ENCODE measurements at regions not wholly inside any gene's neighbourhood (a gene's known extent, or its start where the extent isn't known, plus 50 kb on each side); places are given as distances from the start of the nearest gene placed in this dataset.

- CTCF ChIA-PET = no interaction called here
- H3K4me3 Mint-ChIP-seq = no peak overlapping the region
- H3K27ac Mint-ChIP-seq = no peak overlapping the region
- no peaks in the 10 kb centered on the region for H3K4me1 Mint-ChIP-seq
- POLR2A ChIA-PET = no interaction called here
- DNase-seq = no peak
- H3K9me3 Mint-ChIP-seq = no peaks in the 10 kb centered on the region
- no peaks in the 10 kb centered on the region for H3K36me3 Mint-ChIP-seq (ENCODE audit: low read depth)
- H3K27me3 Mint-ChIP-seq = peaks cover 6% of the 10 kb centered on the region
Observed at GRCh38 chr2:152284398-152284797, 50.6 kb upstream of the FMNL2 start.
